Stimulated activated naive CD8-positive, alpha-beta T cell treated with anti-CD3 and anti-CD28 coated beads, Interleukin-15, Interleukin-2, amounts not matched to agents 100 U/mL and 50 U/mL, for 24 hours (primary cell): ENCODE measurements at regions not wholly inside any gene's neighbourhood (a gene's known extent, or its start where the extent isn't known, plus 50 kb on each side); places are given as distances from the start of the nearest gene placed in this dataset.
"Not testable (repeated sequence)": the region's sequence is repeated elsewhere in the genome, so short reads cannot be mapped to it uniquely, and the experiment has no call there.

Experiments used
- ATAC-seq: fragments of 150-1000 bp; cut with Tn5 transposase; one replicate; pipeline ENCODE4 v1.10.0; 2021
- DNase-seq: peaks from one replicate; pipeline ENCODE4 v3.0.0; 2021

GRCh38 chr5:83802686-83803085, 82.0 kb upstream of the HAPLN1 start:
- no peak for ATAC-seq

DNA sequence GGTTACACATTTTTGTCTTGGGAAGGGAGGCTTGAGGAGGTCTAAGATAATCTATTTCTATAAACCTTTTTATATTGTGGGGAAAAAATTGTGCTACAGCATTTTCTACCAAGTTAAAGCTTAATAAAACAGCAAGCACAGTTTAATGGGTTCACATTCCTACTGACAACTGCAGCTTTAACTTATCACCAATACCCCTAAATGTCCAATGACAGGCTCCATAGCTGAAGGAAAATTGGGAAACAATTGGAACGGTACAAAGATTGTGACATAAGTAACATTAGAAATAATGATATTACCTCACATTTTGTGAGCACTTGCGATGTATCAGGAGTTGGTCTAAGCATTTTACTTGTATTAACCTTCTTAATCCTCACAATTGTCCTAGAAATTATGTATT, 79.5 kb upstream of the HAPLN1 start:
- ATAC-seq (no peak), DNase-seq (no peak)

More at GRCh38 chr5:83802686-83803085, 82.0 kb upstream of the HAPLN1 start:
- DNase-seq = no peak

DNA sequence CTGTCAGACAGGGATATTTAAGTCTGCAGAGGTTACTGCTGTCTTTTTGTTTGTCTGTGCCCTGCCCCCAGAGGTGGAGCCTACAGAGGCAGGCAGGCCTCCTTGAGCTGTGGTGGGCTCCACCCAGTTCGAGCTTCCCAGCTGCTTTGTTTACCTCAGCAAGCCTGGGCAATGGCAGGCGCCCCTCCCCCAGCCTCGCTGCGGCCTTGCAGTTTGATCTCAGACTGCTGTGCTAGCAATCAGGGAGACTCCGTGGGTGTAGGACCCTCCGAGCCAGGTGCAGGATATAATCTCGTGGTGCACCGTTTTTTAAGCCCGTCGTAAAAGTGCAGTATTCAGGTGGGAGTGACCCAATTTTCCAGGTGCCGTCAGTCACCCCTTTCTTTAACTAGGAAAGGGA, 78.4 kb upstream of the HAPLN1 start:
- DNase-seq, ATAC-seq: not testable (repeated sequence)

DNA sequence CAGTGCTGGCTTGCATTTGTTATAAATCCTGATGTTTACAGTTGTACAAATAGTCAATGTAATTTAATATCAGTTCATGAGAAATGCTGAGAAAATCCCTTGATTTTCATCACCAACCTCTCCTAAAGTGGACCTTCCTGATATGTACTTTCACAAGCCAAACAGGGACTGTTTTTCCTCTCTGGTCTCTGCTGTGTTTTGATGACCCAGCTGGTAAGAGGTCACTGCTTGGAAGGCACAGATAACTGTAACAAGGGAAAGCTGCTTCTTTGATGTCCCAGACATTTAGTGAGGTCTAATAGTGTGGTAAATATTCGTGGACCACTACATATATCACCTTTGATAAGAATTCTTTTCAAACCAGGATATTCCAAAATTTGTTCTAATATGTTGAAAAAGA, 68.7 kb upstream of the HAPLN1 start:
- no peak for DNase-seq
- ATAC-seq = no peak

DNA sequence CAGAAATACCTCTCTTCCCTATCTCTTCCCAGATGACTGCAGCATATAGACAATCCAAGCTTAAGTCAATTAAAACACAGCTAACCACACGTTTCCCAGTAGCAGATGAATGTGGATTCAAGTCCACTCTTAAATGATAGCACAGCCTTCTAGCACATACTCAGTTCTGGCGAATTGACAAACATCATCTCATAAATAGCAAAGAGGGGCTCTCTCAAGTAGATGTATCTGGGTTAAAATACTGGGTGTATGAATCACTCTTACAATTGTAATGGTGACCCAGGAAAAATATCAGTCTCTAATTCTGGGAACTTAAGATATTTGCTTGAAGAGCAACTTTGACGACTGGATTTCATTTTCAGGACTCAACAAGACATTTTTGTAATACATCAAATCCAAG, 67.0 kb upstream of the HAPLN1 start:
- ATAC-seq (no peak), DNase-seq (no peak)

GRCh38 chr5:83785176-83785668, 64.6 kb upstream of the HAPLN1 start:
- ATAC-seq (no peak), DNase-seq (no peak)

GRCh38 chr5:83780699-83781350, 60.2 kb upstream of the HAPLN1 start:
- no peak for DNase-seq
- no peak for ATAC-seq

- no peak for ATAC-seq
- DNase-seq = no peak
These were observed 57.2 kb upstream of the HAPLN1 start for GRCh38 chr5:83777856-83778255.

DNA sequence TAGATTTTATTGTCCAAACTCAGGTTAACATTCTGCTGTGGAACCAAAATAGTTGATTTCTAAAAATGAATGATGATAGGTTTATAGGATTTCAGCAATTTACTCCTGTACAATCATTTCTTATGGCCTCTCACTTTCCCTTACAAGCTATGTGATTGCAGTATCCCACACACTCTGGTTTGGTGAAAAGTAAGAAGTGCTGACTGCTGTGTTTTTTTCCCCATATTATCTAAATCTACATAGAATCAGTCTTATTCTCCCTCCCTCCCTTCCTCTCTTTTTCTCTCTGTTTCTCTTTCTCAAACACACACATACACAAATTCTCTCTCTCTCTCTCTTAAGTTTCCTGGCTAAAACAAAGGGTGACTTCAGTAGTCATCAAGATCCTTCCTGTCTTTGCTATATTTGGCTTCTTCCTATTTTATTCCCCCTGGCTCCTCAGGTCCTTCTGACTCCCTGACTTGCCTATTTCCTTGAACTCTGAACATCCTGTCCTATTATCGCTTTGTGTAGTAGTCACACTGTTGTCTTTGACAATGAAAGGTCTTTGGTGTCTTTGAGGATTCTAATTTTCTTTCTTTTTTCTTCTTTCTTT, 55.9 kb upstream of the HAPLN1 start:
- DNase-seq (no peak), ATAC-seq (no peak)
